KBM-7 (cell line): ENCODE measurements at regions not wholly inside any gene's neighbourhood (a gene's known extent, or its start where the extent isn't known, plus 50 kb on each side); places are given as distances from the start of the nearest gene placed in this dataset.
"Not testable (repeated sequence)": the region's sequence is repeated elsewhere in the genome, so short reads cannot be mapped to it uniquely, and the experiment has no call there.

Experiments used
- DNase-seq: peaks from one replicate; pipeline ENCODE4 v3.0.0-alpha.2; 2015
- in situ Hi-C: fragments of 300-500 bp; cut with MboI; formaldehyde crosslinking; loops from 2 replicates; pipeline ENCODE4 v1.14.3; 2020; ENCODE audit warnings: low sequenced_read_pairs, low pct_unique_long_range_greater_than_20kb, mixed read lengths

GRCh38 chr5:163352531-163352930 lies 84.9 kb upstream of the CCNG1 start:
- in situ Hi-C loops: no loop called here
- no peak for DNase-seq

- in situ Hi-C loops, DNase-seq: not testable (repeated sequence)
These were observed 81.6 kb upstream of the CCNG1 start for GRCh38 chr5:163355811-163356210.

GRCh38 chr5:163357636-163358035 lies 79.8 kb upstream of the CCNG1 start:
- no peak for DNase-seq
- in situ Hi-C loops: no loop called here

GRCh38 chr5:163360656-163361055 lies 76.7 kb upstream of the CCNG1 start:
- in situ Hi-C loops: no loop called here
- peak; percentile 74 for DNase-seq

GRCh38 chr5:163361450-163361849 lies 75.9 kb upstream of the CCNG1 start:
- no peak for DNase-seq
- in situ Hi-C loops: no loop called here

GRCh38 chr5:163362840-163363371 lies 74.5 kb upstream of the CCNG1 start:
- in situ Hi-C loops: no loop called here
- DNase-seq: no peak

GRCh38 chr5:163363389-163363788 lies 74.0 kb upstream of the CCNG1 start:
- in situ Hi-C loops: no loop called here
- DNase-seq: no peak

- no peak for DNase-seq
- in situ Hi-C loops: no loop called here
These were observed 70.6 kb upstream of the CCNG1 start for GRCh38 chr5:163366757-163367156.

GRCh38 chr5:163369776-163370385 lies 67.5 kb upstream of the CCNG1 start:
- in situ Hi-C loops: no loop called here
- no peak for DNase-seq

- in situ Hi-C loops: no loop called here
- no peak for DNase-seq
These were observed 63.8 kb upstream of the CCNG1 start for GRCh38 chr5:163373436-163374084.

- in situ Hi-C loops: no loop called here
- no peak for DNase-seq
These were observed 59.4 kb upstream of the CCNG1 start for GRCh38 chr5:163377982-163378381.

GRCh38 chr5:163379298-163380155 lies 57.9 kb upstream of the CCNG1 start:
- in situ Hi-C loops: no loop called here
- peak; percentile 57 for DNase-seq

GRCh38 chr5:163381832-163382231 lies 55.6 kb upstream of the CCNG1 start:
- DNase-seq: no peak
- in situ Hi-C loops: no loop called here

- no peak for DNase-seq
- in situ Hi-C loops: no loop called here
These were observed 53.6 kb upstream of the CCNG1 start for GRCh38 chr5:163383754-163384153.

GRCh38 chr5:163384669-163385068 lies 52.7 kb upstream of the CCNG1 start:
- in situ Hi-C loops: no loop called here
- DNase-seq: no peak

GRCh38 chr5:163385271-163385670 lies 52.1 kb upstream of the CCNG1 start:
- no peak for DNase-seq
- in situ Hi-C loops: no loop called here

GRCh38 chr5:163385824-163386223 lies 51.6 kb upstream of the CCNG1 start:
- no peak for DNase-seq
- in situ Hi-C loops: no loop called here

GRCh38 chr5:163386352-163386751 lies 51.0 kb upstream of the CCNG1 start:
- no peak for DNase-seq
- in situ Hi-C loops: no loop called here

GRCh38 chr5:163387589-163388343 lies 49.6 kb upstream of the CCNG1 start:
- DNase-seq: no peak
- in situ Hi-C loops: no loop called here
